GM21737 (cell line): ENCODE measurements at regions not wholly inside any gene's neighbourhood (a gene's known extent, or its start where the extent isn't known, plus 50 kb on each side); places are given as distances from the start of the nearest gene placed in this dataset.

Source experiments
- ATAC-seq: cut with Tn5 transposase; IDR thresholded peaks from one replicate; pipeline ENCODE4 v1.9.1; 2021; ENCODE audit warnings: mild to moderate bottlenecking, moderate library complexity; ENCODE audit not compliant: unreplicated experiment

- ATAC-seq: no peak
Measured at GRCh38 chr7:118298771-118299170, 74.3 kb downstream of the ANKRD7 start.

GRCh38 chr7:118300177-118300576 lies 75.7 kb downstream of the ANKRD7 start:
- no peak for ATAC-seq

GRCh38 chr7:118304100-118304499 lies 79.6 kb downstream of the ANKRD7 start:
- ATAC-seq: no peak

- ATAC-seq: no peak
Measured at GRCh38 chr7:118305671-118306070, 81.2 kb downstream of the ANKRD7 start.

GRCh38 chr7:118306771-118307170 lies 82.3 kb downstream of the ANKRD7 start:
- ATAC-seq: no peak

- peak; percentile 79 for ATAC-seq
Measured at GRCh38 chr7:118311121-118311836, 86.8 kb downstream of the ANKRD7 start.

- peak; percentile 59 for ATAC-seq
Measured at GRCh38 chr7:118312051-118312450, 87.5 kb downstream of the ANKRD7 start.

- ATAC-seq: no peak
Measured at GRCh38 chr7:118312966-118313365, 88.5 kb downstream of the ANKRD7 start.

- ATAC-seq: no peak
Measured at GRCh38 chr7:118324790-118325449, 100.4 kb downstream of the ANKRD7 start.

- ATAC-seq: no peak
Measured at GRCh38 chr7:118325450-118325808, 100.9 kb downstream of the ANKRD7 start.

GRCh38 chr7:118327174-118327573 lies 102.7 kb downstream of the ANKRD7 start:
- ATAC-seq: no peak

GRCh38 chr7:118328505-118329211 lies 104.2 kb downstream of the ANKRD7 start:
- ATAC-seq: no peak

- ATAC-seq: no peak
Measured at GRCh38 chr7:118330388-118330787, 105.9 kb downstream of the ANKRD7 start.

GRCh38 chr7:118346748-118347147 lies 122.2 kb downstream of the ANKRD7 start:
- no peak for ATAC-seq

- ATAC-seq: no peak
Measured at GRCh38 chr7:118349604-118350003, 125.1 kb downstream of the ANKRD7 start.

GRCh38 chr7:118350260-118350659 lies 125.8 kb downstream of the ANKRD7 start:
- ATAC-seq: no peak

- no peak for ATAC-seq
Measured at GRCh38 chr7:118352867-118353453, 128.5 kb downstream of the ANKRD7 start.

- no peak for ATAC-seq
Measured at GRCh38 chr7:118366363-118366762, 141.9 kb downstream of the ANKRD7 start.

GRCh38 chr7:118368958-118369357 lies 144.5 kb downstream of the ANKRD7 start:
- ATAC-seq: no peak

GRCh38 chr7:118369987-118370386 lies 145.5 kb downstream of the ANKRD7 start:
- no peak for ATAC-seq

- ATAC-seq: no peak
Measured at GRCh38 chr7:118372530-118372929, 148.0 kb downstream of the ANKRD7 start.

- ATAC-seq: no peak
Measured at GRCh38 chr7:118389629-118390028, 165.1 kb downstream of the ANKRD7 start.
